Spinal cord (tissue), 9 donors: ENCODE measurements at regions not wholly inside any gene's neighbourhood (a gene's known extent, or its start where the extent isn't known, plus 50 kb on each side); places are given as distances from the start of the nearest gene placed in this dataset.
A peak's percentile ranks its signal among the peaks of the same experiment; 100 is the strongest.

ENCODE experiments used
- DNase-seq, 6 donors: peaks; one replicate each; pipeline versions ENCODE4 v3.0.0 to v3.0.0-alpha.2; 2013 to 2015; ENCODE audit warnings: low spot score in 6 of 6, low read depth in 4 of 6
- H3K27ac ChIP-seq: one replicate; pipeline ENCODE4 v1.5.1; 2013; ENCODE audit warnings: low read depth, low read length, control low read depth
- H3K27me3 ChIP-seq: one replicate; pipeline ENCODE4 v1.6.1; 2013; ENCODE audit warnings: low read length; ENCODE audit not compliant: control insufficient read depth, insufficient read depth
- H3K36me3 ChIP-seq: one replicate; pipeline ENCODE4 v1.6.1; 2013; ENCODE audit warnings: low read length; ENCODE audit not compliant: control insufficient read depth, insufficient read depth
- H3K4me1 ChIP-seq: one replicate; pipeline ENCODE4 v1.6.1; 2013; ENCODE audit warnings: low read length; ENCODE audit not compliant: control insufficient read depth, insufficient read depth
- H3K4me3 ChIP-seq: one replicate; pipeline ENCODE4 v1.5.1; 2013; ENCODE audit warnings: low read depth, low read length, control low read depth
- H3K9me3 ChIP-seq: one replicate; pipeline ENCODE4 v1.6.1; 2013; ENCODE audit warnings: low read length; ENCODE audit not compliant: control insufficient read depth, insufficient read depth
- WGBS: methylation state at CpG from one replicate; pipeline ENCODE4 v1.1.5; 2013; ENCODE audit warnings: missing lambda C conversion rate; ENCODE audit not compliant: insufficient coverage; 5-methylcytosine and 5-hydroxymethylcytosine counted together
- donor health status: healthy.

DNA sequence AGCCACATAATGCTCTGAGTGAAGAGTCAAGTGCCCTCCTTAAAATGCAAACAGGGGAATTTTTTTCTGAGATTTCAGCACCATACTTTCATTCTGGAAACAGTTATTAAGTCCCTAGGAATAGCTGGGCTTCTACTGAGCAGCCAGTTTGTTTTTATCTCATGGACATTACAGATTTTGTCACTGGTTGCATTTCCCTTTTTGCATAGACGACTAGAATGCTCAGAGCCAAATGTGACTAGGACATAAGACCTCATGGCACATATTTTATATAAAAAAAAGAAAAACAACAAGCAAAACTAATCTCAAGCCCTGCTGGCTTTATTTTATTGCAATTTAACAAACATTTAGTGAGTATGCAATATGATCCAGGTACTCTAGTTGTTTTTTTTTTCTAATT is 112.7 kb upstream of the NANOGP8 start:
- Histone ChIP-seq H3K9me3 (peaks cover 1% of the 10 kb centered on the region), H3K4me3 (no peak overlapping the region), H3K36me3 (no peaks in the 10 kb centered on the region), H3K27me3 (no peaks in the 10 kb centered on the region), H3K4me1 (no peaks in the 10 kb centered on the region), H3K27ac (no peak overlapping the region)
- no peak for DNase-seq
- WGBS = no CpG with 5 or more reads among the region's 1 CpG

- Histone ChIP-seq H3K4me3 (no peak overlapping the region), H3K27me3 (no peaks in the 10 kb centered on the region), H3K4me1 (no peaks in the 10 kb centered on the region), H3K36me3 (no peaks in the 10 kb centered on the region), H3K27ac (no peak overlapping the region), H3K9me3 (peaks cover 1% of the 10 kb centered on the region)
- DNase-seq = no peak
These were observed 112.2 kb upstream of the NANOGP8 start for GRCh38 chr15:35197306-35197705.

DNA sequence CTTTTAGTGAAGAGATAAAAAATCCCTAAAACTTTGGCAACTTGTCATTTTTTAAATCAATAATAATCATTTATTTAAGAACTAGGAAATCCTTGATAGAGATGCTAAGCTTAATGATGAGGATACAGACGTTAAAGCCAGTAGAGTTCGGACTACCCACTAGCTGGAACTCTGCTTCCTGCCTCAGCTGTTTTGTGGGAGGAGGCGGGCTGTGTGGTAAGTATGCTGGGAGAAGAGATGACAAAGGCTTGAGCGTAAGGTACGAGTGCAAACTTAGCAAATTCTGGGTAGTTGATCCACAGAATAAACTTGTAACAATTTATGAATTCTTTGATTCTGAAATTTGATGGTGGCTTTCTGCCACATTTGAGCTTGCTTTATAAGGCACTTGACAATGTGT is 111.2 kb upstream of the NANOGP8 start:
- no peak overlapping the region for H3K4me3 ChIP-seq
- H3K27ac ChIP-seq = no peak overlapping the region
- no peaks in the 10 kb centered on the region for H3K4me1 ChIP-seq
- no peak for DNase-seq
- H3K9me3 ChIP-seq = peaks cover 1% of the 10 kb centered on the region
- no peaks in the 10 kb centered on the region for H3K27me3 ChIP-seq
- H3K36me3 ChIP-seq = no peaks in the 10 kb centered on the region
- 86% methylated on average over 5 of the region's 5 CpGs for WGBS

GRCh38 chr15:35195649-35196048 is 110.6 kb upstream of the NANOGP8 start:
- Histone ChIP-seq H3K36me3 (no peaks in the 10 kb centered on the region), H3K27ac (no peak overlapping the region), H3K9me3 (peaks cover 1% of the 10 kb centered on the region), H3K4me1 (no peaks in the 10 kb centered on the region), H3K27me3 (no peaks in the 10 kb centered on the region), H3K4me3 (no peak overlapping the region)
- 88% methylated on average over 1 of the region's 3 CpGs for WGBS
- no peak for DNase-seq

GRCh38 chr15:35195031-35195430 is 109.9 kb upstream of the NANOGP8 start:
- Histone ChIP-seq H3K36me3 (no peaks in the 10 kb centered on the region), H3K4me3 (no peak overlapping the region), H3K4me1 (no peaks in the 10 kb centered on the region), H3K9me3 (peaks cover 1% of the 10 kb centered on the region), H3K27ac (no peak overlapping the region), H3K27me3 (no peaks in the 10 kb centered on the region)
- WGBS = no CpG with 5 or more reads among the region's 1 CpG
- DNase-seq = no peak

- WGBS = no CpG with 5 or more reads among the region's 2 CpGs
- Histone ChIP-seq H3K4me3 (no peak overlapping the region), H3K9me3 (peaks cover 1% of the 10 kb centered on the region), H3K36me3 (no peaks in the 10 kb centered on the region), H3K27ac (no peak overlapping the region), H3K4me1 (no peaks in the 10 kb centered on the region), H3K27me3 (no peaks in the 10 kb centered on the region)
- DNase-seq = no peak
These were observed 109.2 kb upstream of the NANOGP8 start for GRCh38 chr15:35194296-35194695.

DNA sequence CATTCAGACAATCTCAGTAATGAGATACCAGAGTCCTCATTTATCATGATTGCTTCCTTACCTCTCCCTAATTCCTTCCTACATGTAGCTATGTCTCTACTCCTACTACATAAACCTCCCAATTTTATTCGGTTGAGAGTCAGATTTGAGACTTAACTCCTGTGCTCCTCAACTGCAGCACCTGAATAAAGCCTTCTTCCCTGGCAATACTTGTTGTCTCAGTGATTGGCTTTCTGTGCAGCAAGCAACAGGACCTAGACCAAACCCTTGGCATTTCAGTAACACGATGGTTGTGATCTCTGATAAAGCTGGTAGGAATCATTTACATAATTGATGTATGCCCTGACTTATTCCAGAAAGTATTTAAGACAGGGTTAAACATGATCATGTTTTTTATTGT is 106.7 kb upstream of the NANOGP8 start:
- no peaks in the 10 kb centered on the region for H3K27me3 ChIP-seq
- H3K4me1 ChIP-seq = no peaks in the 10 kb centered on the region
- no peak for DNase-seq
- H3K36me3 ChIP-seq = no peaks in the 10 kb centered on the region
- H3K9me3 ChIP-seq = peaks cover 1% of the 10 kb centered on the region
- H3K4me3 ChIP-seq = no peak overlapping the region
- H3K27ac ChIP-seq = no peak overlapping the region
- 100% methylated on average over 2 of the region's 2 CpGs for whole genome bisulfite sequencing

GRCh38 chr15:35186346-35186745 is 101.3 kb upstream of the NANOGP8 start:
- no peaks in the 10 kb centered on the region for H3K36me3 ChIP-seq
- H3K4me3 ChIP-seq = no peak overlapping the region
- H3K27ac ChIP-seq = no peak overlapping the region
- WGBS = no CpG with 5 or more reads among the region's 1 CpG
- no peaks in the 10 kb centered on the region for H3K27me3 ChIP-seq
- DNase-seq = no peak
- H3K9me3 ChIP-seq = no peaks in the 10 kb centered on the region
- no peaks in the 10 kb centered on the region for H3K4me1 ChIP-seq

DNA sequence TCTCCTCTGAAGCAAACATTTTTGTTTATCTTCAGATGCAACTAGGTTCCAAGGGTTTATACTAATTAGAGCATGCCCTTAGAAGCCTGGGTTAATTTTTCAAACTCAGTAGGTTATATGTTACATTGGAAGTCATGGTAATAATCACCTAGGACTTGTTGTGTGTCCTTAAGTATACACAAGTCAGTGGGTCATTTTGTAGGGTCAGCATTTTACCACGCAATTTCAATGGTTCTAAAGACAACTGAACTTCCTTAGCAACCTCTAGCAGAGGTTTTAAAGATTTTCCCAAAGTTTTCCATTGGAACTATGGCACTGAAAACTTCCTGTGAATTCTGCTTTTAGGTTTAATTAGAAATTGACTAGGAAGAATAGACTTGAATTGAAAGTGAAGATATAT is 99.6 kb upstream of the NANOGP8 start:
- no peaks in the 10 kb centered on the region for H3K4me1 ChIP-seq
- no peaks in the 10 kb centered on the region for H3K27me3 ChIP-seq
- WGBS = no CpG with 5 or more reads among the region's 1 CpG
- H3K27ac ChIP-seq = no peak overlapping the region
- no peak overlapping the region for H3K4me3 ChIP-seq
- no peaks in the 10 kb centered on the region for H3K9me3 ChIP-seq
- no peaks in the 10 kb centered on the region for H3K36me3 ChIP-seq
- no peak for DNase-seq

GRCh38 chr15:35182841-35183479 is 97.9 kb upstream of the NANOGP8 start:
- peak; percentile 17 to 92 (median 42) for DNase-seq
- Histone ChIP-seq H3K27ac (no peak overlapping the region), H3K9me3 (no peaks in the 10 kb centered on the region), H3K27me3 (no peaks in the 10 kb centered on the region), H3K4me3 (no peak overlapping the region), H3K4me1 (no peaks in the 10 kb centered on the region), H3K36me3 (no peaks in the 10 kb centered on the region)
- no CpG with 5 or more reads among the region's 2 CpGs for WGBS
